Ascending aorta (tissue), 2 donors: ENCODE measurements at regions not wholly inside any gene's neighbourhood (a gene's known extent, or its start where the extent isn't known, plus 50 kb on each side); places are given as distances from the start of the nearest gene placed in this dataset.

Experiments
- DNase-seq, 2 donors: peaks; one replicate each; pipeline ENCODE4 v3.0.0-alpha.2; 2019; ENCODE audit warnings: low spot score in 2 of 2
- H3K27ac ChIP-seq, 2 donors: fragments of 200-600 bp; sonication (generic); one replicate each; pipeline ENCODE4 v1.5.1; 2016 to 2017; ENCODE audit warnings: mild to moderate bottlenecking in 1 of 2
- H3K27me3 ChIP-seq: fragments of 200-600 bp; sonication (generic); one replicate; pipeline ENCODE4 v1.5.1; 2017
- H3K36me3 ChIP-seq, 2 donors: fragments of 200-600 bp; sonication (generic); one replicate each; pipeline ENCODE4 v1.5.1; 2016
- H3K4me1 ChIP-seq, 2 donors: fragments of 200-600 bp; sonication (generic); one replicate each; pipeline ENCODE4 v1.5.1; 2016 to 2017; ENCODE audit warnings: mild to moderate bottlenecking in 1 of 2
- H3K4me3 ChIP-seq, 2 donors: fragments of 200-600 bp; sonication (generic); one replicate each; pipeline ENCODE4 v1.5.1; 2016 to 2017; ENCODE audit warnings: mild to moderate bottlenecking in 1 of 2
- H3K9me3 ChIP-seq, 2 donors: fragments of 200-600 bp; sonication (generic); one replicate each; pipeline ENCODE4 v1.5.1; 2016
- CTCF ChIP-seq, 3 experiments: fragments of 200-600 bp in 2 of 3; fragments of 450-650 bp in 1 of 3; sonication (generic) in 2 of 3; IDR thresholded peaks; one replicate each; pipeline ENCODE4 v1.5.1; 2016 to 2019; ENCODE audit warnings: antibody characterized with exemption in 3 of 3, mild to moderate bottlenecking in 1 of 3, moderate library complexity in 1 of 3
- intact Hi-C: fragments of 100-400 bp; cut with DNase I; formaldehyde crosslinking; loops from one replicate; pipeline ENCODE4 v1.15.1; 2023

- no peaks in the 10 kb centered on the region for H3K36me3 ChIP-seq
- intact Hi-C loops, result no loop called here
- no peak for DNase-seq
- no peak for TF ChIP-seq CTCF (IDR thresholded peaks at IDR 0.05)
- H3K4me1 ChIP-seq, result no peaks in the 10 kb centered on the region
- no peaks in the 10 kb centered on the region for H3K27me3 ChIP-seq
- no peak overlapping the region for H3K4me3 ChIP-seq
- no peak overlapping the region for H3K27ac ChIP-seq
- no peaks in the 10 kb centered on the region for H3K9me3 ChIP-seq
Measured at GRCh38 chr3:84165328-84165727, 793.5 kb upstream of the CADM2 start.

- intact Hi-C loops, result no loop called here
- Histone ChIP-seq H3K36me3 (no peaks in the 10 kb centered on the region), H3K27me3 (no peaks in the 10 kb centered on the region), H3K4me1 (no peaks in the 10 kb centered on the region), H3K9me3 (no peaks in the 10 kb centered on the region), H3K4me3 (no peak overlapping the region), H3K27ac (no peak overlapping the region)
- no peak for DNase-seq
- no peak for TF ChIP-seq CTCF (IDR thresholded peaks at IDR 0.05)
Measured at GRCh38 chr3:84175449-84175848, 783.3 kb upstream of the CADM2 start.

- Histone ChIP-seq H3K27me3 (no peaks in the 10 kb centered on the region), H3K9me3 (no peaks in the 10 kb centered on the region), H3K36me3 (no peaks in the 10 kb centered on the region), H3K4me3 (no peak overlapping the region), H3K4me1 (no peaks in the 10 kb centered on the region), H3K27ac (no peak overlapping the region)
- intact Hi-C loops, result no loop called here
- DNase-seq, result no peak
- no peak for TF ChIP-seq CTCF (IDR thresholded peaks at IDR 0.05)
Measured at GRCh38 chr3:84184937-84185336, 773.9 kb upstream of the CADM2 start.

GRCh38 chr3:84194029-84194428 is 764.8 kb upstream of the CADM2 start:
- H3K27ac ChIP-seq, result no peak overlapping the region
- no peak for DNase-seq
- H3K36me3 ChIP-seq, result no peaks in the 10 kb centered on the region
- peaks cover 0 to 2% of the 10 kb centered on the region in 2 donors for H3K9me3 ChIP-seq
- no peaks in the 10 kb centered on the region for H3K27me3 ChIP-seq
- H3K4me1 ChIP-seq, result no peaks in the 10 kb centered on the region
- no peak overlapping the region for H3K4me3 ChIP-seq
- intact Hi-C loops, result no loop called here
- TF ChIP-seq CTCF (IDR thresholded peaks at IDR 0.05), result no peak

GRCh38 chr3:84209474-84209873 is 749.3 kb upstream of the CADM2 start:
- Histone ChIP-seq H3K4me1 (no peaks in the 10 kb centered on the region), H3K36me3 (no peaks in the 10 kb centered on the region), H3K4me3 (no peak overlapping the region), H3K27me3 (no peaks in the 10 kb centered on the region), H3K9me3 (no peaks in the 10 kb centered on the region), H3K27ac (no peak overlapping the region)
- no peak for DNase-seq
- TF ChIP-seq CTCF (IDR thresholded peaks at IDR 0.05), result no peak
- intact Hi-C loops, result no loop called here

GRCh38 chr3:84223512-84223911 is 735.3 kb upstream of the CADM2 start:
- no peak for DNase-seq
- no peaks in the 10 kb centered on the region for H3K4me1 ChIP-seq
- no peaks in the 10 kb centered on the region for H3K36me3 ChIP-seq
- no peak for TF ChIP-seq CTCF (IDR thresholded peaks at IDR 0.05)
- no peak overlapping the region for H3K4me3 ChIP-seq
- no peaks in the 10 kb centered on the region for H3K9me3 ChIP-seq
- intact Hi-C loops, result no loop called here
- no peaks in the 10 kb centered on the region for H3K27me3 ChIP-seq
- no peak overlapping the region for H3K27ac ChIP-seq
